ENCODE measurements at regions not wholly inside any gene's neighbourhood (a gene's known extent, or its start where the extent isn't known, plus 50 kb on each side); places are given as distances from the start of the nearest gene placed in this dataset.
"Not testable (repeated sequence)": the region's sequence is repeated elsewhere in the genome, so short reads cannot be mapped to it uniquely, and the experiment has no call there.

GRCh38 chr1:96509339-96509738 lies 212.2 kb upstream of the PTBP2 start:
- no peak for DNase-seq (ENCODE audit: low spot score)

- no peak for DNase-seq (ENCODE audit: low spot score)
Measured at GRCh38 chr1:96509951-96510350, 211.6 kb upstream of the PTBP2 start.

GRCh38 chr1:96510391-96510790 lies 211.2 kb upstream of the PTBP2 start:
- no peak for DNase-seq (ENCODE audit: low spot score)

GRCh38 chr1:96510911-96511310 lies 210.7 kb upstream of the PTBP2 start:
- no peak for DNase-seq (ENCODE audit: low spot score)

- no peak for DNase-seq (ENCODE audit: low spot score)
Measured at GRCh38 chr1:96513136-96513535, 208.4 kb upstream of the PTBP2 start.

- DNase-seq (ENCODE audit: low spot score): no peak
Measured at GRCh38 chr1:96515430-96515829, 206.2 kb upstream of the PTBP2 start.

GRCh38 chr1:96515925-96516324 lies 205.7 kb upstream of the PTBP2 start:
- no peak for DNase-seq (ENCODE audit: low spot score)

- DNase-seq (ENCODE audit: low spot score): no peak
Measured at GRCh38 chr1:96519851-96520578, 201.6 kb upstream of the PTBP2 start.

- DNase-seq (ENCODE audit: low spot score): no peak
Measured at GRCh38 chr1:96520579-96520947, 201.0 kb upstream of the PTBP2 start.

- no peak for DNase-seq (ENCODE audit: low spot score)
Measured at GRCh38 chr1:96521010-96521409, 200.6 kb upstream of the PTBP2 start.

GRCh38 chr1:96521994-96522760 lies 199.4 kb upstream of the PTBP2 start:
- DNase-seq (ENCODE audit: low spot score): no peak

- DNase-seq (ENCODE audit: low spot score): no peak
Measured at GRCh38 chr1:96522927-96523326, 198.7 kb upstream of the PTBP2 start.

- peak; percentile 11 for DNase-seq (ENCODE audit: low spot score)
Measured at GRCh38 chr1:96524100-96524499, 197.5 kb upstream of the PTBP2 start.

- no peak for DNase-seq (ENCODE audit: low spot score)
Measured at GRCh38 chr1:96525657-96526557, 195.7 kb upstream of the PTBP2 start.

GRCh38 chr1:96528672-96529071 lies 192.9 kb upstream of the PTBP2 start:
- not testable (repeated sequence) for DNase-seq (ENCODE audit: low spot score)

GRCh38 chr1:96533820-96534219 lies 187.8 kb upstream of the PTBP2 start:
- no peak for DNase-seq (ENCODE audit: low spot score)

- no peak for DNase-seq (ENCODE audit: low spot score)
Measured at GRCh38 chr1:96536581-96536980, 185.0 kb upstream of the PTBP2 start.

- DNase-seq (ENCODE audit: low spot score): peak; percentile 9
Measured at GRCh38 chr1:96538111-96538641, 183.4 kb upstream of the PTBP2 start.

GRCh38 chr1:96538883-96539282 lies 182.7 kb upstream of the PTBP2 start:
- no peak for DNase-seq (ENCODE audit: low spot score)

- no peak for DNase-seq (ENCODE audit: low spot score)
Measured at GRCh38 chr1:96541491-96541890, 180.1 kb upstream of the PTBP2 start.

GRCh38 chr1:96544051-96544830 lies 177.3 kb upstream of the PTBP2 start:
- DNase-seq (ENCODE audit: low spot score): no peak

GRCh38 chr1:96544831-96545221 lies 176.8 kb upstream of the PTBP2 start:
- DNase-seq (ENCODE audit: low spot score): no peak

Data from NAMALWA (cell line).